SK-N-DZ (cell line): ENCODE measurements at regions not wholly inside any gene's neighbourhood (a gene's known extent, or its start where the extent isn't known, plus 50 kb on each side); places are given as distances from the start of the nearest gene placed in this dataset.
"Not testable (repeated sequence)": the region's sequence is repeated elsewhere in the genome, so short reads cannot be mapped to it uniquely, and the experiment has no call there.

Experiments
- DNase-seq: peaks from one replicate; pipeline ENCODE4 v3.0.0-alpha.2; 2015; ENCODE audit warnings: low spot score

DNA sequence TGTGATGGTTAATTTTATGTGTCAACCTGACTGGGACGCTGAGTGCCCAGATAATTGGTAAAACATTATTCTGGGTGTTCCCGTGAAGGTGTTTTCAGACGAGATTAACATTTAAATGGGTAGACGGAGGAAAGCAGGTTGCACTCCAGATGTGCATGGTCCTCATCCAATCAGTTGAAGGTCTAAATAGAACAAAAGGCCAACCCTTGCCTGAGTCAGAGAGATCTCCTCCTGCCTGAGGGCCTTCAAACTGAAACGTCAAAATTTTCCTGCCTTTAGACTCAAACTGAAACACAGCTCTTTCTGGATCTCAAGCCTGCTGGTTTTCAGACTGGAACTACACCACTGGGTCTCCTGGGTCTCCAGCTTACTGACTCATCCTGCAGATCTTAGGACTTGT, 73.5 kb downstream of the NPIPA8 start:
- DNase-seq, result not testable (repeated sequence)

DNA sequence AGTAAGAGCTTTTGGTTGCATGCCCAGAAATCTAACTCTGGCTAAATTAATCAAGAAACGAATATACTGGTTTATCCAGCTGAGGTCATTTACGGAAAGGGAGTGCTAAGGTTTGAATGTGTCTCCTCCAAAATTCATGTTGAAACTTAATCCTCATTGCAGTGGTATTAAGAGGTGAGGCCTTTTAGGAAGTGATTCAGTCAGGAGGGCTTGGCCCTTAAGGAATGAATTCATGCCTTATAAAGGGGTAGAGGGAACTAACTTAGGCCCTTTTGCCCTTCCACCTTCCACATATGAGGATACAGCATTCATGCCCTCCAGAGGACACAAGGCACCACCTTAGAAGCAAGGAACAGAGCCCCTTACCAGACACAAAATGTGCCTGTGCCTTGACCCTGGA, 74.7 kb downstream of the NPIPA8 start:
- not testable (repeated sequence) for DNase-seq

DNA sequence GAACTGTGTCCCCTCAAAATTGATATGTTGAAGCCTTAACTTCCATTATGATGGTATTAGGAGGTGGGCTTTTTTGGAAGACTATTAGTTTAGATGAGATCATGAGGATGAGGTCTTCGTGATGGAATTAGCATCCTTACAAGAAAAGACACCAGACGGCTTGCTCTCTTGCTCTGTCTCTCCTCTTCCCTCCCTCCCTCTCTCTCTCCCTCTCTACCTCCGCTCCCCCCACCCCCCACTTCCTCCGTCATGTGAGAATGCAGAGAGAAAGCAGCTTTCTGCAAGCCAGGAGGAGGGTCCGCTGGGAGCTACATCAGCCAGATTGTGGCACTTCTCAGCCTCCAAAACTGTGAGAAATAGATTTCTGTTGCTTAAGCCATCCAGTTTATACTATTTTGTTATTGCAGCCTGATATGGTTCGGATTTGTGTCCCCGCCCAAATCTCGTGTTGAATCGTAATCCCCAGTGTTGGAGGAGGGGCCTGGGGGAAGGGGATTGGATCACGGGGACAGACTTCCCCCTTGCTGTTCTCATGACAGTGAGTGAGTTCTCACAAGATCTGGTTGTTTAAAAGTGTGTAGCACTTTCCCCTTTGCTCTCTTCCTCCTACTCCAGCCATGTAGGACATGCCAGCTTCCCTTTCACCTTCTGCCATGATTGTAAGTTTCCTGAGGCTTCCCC, 76.9 kb downstream of the NPIPA8 start:
- DNase-seq, result not testable (repeated sequence)

GRCh38 chr16:18252943-18253342, 83.6 kb downstream of the NPIPA8 start:
- DNase-seq, result not testable (repeated sequence)

- DNase-seq, result peak; percentile 1
These were observed 106.0 kb downstream of the NPIPA8 start for GRCh38 chr16:18230505-18230904.

GRCh38 chr16:18222054-18223009, 114.2 kb downstream of the NPIPA8 start:
- DNase-seq, result not testable (repeated sequence)

DNA sequence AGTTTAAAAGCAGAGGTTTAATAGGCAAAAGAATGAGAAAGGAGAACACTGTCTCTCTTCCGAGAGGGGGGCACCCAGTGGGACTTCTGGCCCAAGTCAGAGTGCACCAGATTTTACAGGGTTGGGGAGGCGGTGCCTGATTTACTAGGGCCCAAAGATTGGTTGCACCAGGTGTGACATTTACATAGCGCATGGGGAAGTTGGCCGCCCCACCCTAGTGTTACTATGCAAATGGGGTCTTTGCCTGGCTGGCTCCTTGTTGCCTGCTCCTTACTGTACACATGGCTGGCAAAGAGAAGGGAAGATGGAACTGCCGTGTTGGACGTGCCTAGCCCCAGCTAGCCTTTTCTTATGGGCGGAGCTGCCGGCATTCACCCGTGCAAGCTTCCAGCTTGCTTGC, 118.8 kb downstream of the NPIPA8 start:
- DNase-seq, result not testable (repeated sequence)

GRCh38 chr16:18216814-18217213, 119.7 kb downstream of the NPIPA8 start:
- peak; percentile 27 for DNase-seq

- not testable (repeated sequence) for DNase-seq
These were observed 122.7 kb downstream of the NPIPA8 start for GRCh38 chr16:18213810-18214209.

DNA sequence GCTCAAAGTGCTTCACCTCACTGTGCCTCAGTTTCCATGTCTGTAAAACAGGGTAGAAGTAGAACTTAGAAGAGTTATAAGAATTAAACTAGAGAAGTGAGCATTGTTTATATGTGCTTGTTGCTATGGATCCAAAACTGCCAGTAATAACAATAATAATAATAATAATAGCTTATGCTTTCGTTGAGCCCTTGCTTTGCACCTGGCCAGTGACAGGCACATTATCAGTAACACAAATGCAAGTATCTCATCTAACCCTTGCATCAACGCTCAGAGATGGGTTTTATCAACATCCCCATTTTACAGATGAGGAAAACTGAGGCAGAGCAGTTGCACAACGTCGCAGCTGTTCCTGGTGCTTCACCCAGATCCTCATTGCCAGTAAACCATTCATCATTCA, 125.0 kb downstream of the NPIPA8 start:
- not testable (repeated sequence) for DNase-seq

GRCh38 chr16:18204786-18205185, 131.8 kb downstream of the NPIPA8 start:
- not testable (repeated sequence) for DNase-seq

GRCh38 chr16:18204309-18204708, 132.2 kb downstream of the NPIPA8 start:
- not testable (repeated sequence) for DNase-seq

DNA sequence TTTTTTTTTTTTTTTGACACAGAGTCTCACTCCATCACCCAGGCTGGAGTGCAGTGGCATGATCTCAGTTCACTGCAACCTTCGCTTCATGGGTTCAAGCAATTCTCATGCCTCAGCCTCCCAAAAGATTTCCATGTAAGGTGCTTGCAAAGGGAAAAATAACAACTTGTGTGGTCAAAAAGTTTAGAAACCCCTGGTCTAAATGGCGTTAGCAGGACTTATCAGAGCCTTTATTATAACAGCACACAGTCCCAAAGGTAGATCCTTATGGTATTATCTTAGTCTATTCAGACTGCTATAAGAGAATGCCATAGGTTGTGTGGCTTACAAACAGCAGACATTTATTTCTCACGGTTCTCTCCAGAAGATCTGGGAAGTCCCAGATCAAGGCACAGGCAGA, 135.0 kb downstream of the NPIPA8 start:
- not testable (repeated sequence) for DNase-seq

DNA sequence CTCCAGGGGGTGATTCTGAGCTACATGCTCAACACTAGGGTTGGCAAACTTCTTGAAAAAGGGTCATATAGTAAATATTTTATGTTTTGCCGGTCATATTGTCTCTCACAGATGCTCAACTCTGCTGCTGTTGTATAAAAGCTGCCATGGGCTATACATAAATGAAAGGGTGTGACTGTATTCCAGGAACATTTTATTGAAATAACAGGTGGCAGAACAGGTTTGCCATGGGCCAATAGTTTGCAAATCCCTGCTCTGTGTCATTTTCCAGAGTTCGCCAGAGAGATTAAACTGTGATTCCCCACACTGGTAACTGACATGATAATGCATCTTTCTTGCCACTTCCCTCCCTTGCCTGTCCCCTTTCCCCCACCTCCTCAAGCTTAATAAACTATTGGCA, 144.1 kb downstream of the NPIPA8 start:
- not testable (repeated sequence) for DNase-seq

DNA sequence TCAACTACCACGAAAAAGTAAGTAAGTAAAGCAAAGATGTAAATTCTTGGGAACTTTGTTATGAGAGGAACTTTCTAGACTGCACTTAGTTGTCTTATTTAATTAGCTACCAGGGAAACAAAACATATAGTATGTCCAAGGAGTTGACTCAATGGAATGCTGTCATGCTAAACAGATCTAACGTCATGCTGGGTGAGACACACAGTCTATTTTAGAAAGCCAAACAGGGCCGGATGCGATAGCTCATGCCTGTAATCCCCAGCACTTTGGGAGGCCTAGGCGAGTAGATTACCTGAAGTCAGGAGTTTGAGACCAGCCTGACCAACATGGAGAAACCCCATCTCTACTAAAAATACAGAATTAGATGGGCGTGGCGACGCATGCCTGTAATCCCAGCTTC, 146.4 kb downstream of the NPIPA8 start:
- not testable (repeated sequence) for DNase-seq

GRCh38 chr16:18184755-18185154, 151.8 kb downstream of the NPIPA8 start:
- DNase-seq, result not testable (repeated sequence)

- DNase-seq, result not testable (repeated sequence)
These were observed 155.5 kb downstream of the NPIPA8 start for GRCh38 chr16:18181028-18181427.

GRCh38 chr16:18173945-18174497, 162.5 kb downstream of the NPIPA8 start:
- DNase-seq, result not testable (repeated sequence)

GRCh38 chr16:18162293-18162692, 174.2 kb downstream of the NPIPA8 start:
- not testable (repeated sequence) for DNase-seq

DNA sequence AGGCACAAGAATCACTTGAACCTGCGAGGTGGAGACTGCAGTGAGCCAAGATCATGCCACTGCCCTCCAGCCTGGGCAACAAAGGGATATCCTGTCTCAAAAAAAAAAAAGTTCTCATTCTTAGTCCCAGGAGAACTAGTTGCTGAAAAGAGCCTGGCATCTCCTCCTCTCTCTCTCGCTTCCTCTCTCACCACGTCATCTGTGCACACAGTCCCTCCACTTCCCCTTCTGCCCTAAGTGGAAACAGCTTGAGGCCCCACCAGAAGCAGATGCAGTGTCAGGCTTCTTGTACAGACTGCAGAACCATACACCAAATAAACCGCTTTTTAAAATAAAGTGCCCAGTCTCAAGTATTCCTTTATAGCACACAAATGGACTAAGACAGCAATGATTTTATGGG, 175.3 kb downstream of the NPIPA8 start:
- DNase-seq, result not testable (repeated sequence)

GRCh38 chr16:18159185-18159584, 177.4 kb downstream of the NPIPA8 start:
- DNase-seq, result not testable (repeated sequence)

GRCh38 chr16:18157854-18158253, 178.7 kb downstream of the NPIPA8 start:
- DNase-seq, result not testable (repeated sequence)
